Activated T-cell treated with anti-CD3 and anti-CD28 coated beads, Interleukin-2, amount 50 U/mL, for 4 hours (primary cell): ENCODE measurements at regions not wholly inside any gene's neighbourhood (a gene's known extent, or its start where the extent isn't known, plus 50 kb on each side); places are given as distances from the start of the nearest gene placed in this dataset.

Experiments
- ATAC-seq, 2 donors: fragments of 200-7000 bp; cut with Tn5 transposase; one replicate each; pipeline ENCODE4 v1.10.0; 2021
- DNase-seq: peaks from one replicate; pipeline ENCODE4 v3.0.0-alpha.2; 2020
- H3K27me3 Mint-ChIP-seq: one replicate; pipeline ENCODE4 v1.8.0; 2021; ENCODE audit warnings: low read depth, mixed read lengths
- H3K36me3 Mint-ChIP-seq: one replicate; pipeline ENCODE4 v1.8.0; 2022; ENCODE audit warnings: mixed read lengths; ENCODE audit not compliant: insufficient read depth
- H3K4me1 Mint-ChIP-seq: one replicate; pipeline ENCODE4 v1.8.0; 2021; ENCODE audit warnings: low read depth, mixed read lengths
- H3K4me3 Mint-ChIP-seq: one replicate; pipeline ENCODE4 v1.8.0; 2021; ENCODE audit warnings: mild to moderate bottlenecking, moderate library complexity, mixed read lengths
- H3K9me3 Mint-ChIP-seq: one replicate; pipeline ENCODE4 v1.8.0; 2021; ENCODE audit warnings: mixed read lengths

GRCh38 chr3:118478706-118479276 is 555.9 kb downstream of the IGSF11 start:
- H3K4me3 Mint-ChIP-seq: no peak overlapping the region
- no peak for ATAC-seq
- no peaks in the 10 kb centered on the region for H3K4me1 Mint-ChIP-seq
- H3K36me3 Mint-ChIP-seq: no peaks in the 10 kb centered on the region
- DNase-seq: no peak
- no peaks in the 10 kb centered on the region for H3K27me3 Mint-ChIP-seq
- H3K9me3 Mint-ChIP-seq: peaks cover 6% of the 10 kb centered on the region

DNA sequence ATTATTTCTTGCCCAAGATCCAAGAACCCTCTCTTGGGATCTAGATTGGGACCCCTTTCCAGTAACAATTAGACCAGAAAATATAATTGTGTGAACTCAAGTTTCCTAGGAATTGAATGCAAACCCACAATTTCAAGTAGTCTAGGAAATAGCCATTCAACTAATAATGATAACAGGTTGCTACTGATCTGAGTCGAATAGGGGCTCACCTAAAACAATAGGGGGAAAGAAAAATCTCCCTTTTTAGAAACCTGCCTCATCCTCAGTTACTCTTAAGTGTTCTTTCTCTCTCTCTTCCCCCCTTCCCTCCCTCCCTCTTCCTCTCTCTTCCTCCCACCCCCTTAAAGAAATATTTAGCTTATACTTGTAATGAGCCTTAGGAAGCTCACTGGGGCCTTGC is 555.3 kb downstream of the IGSF11 start:
- H3K27me3 Mint-ChIP-seq: no peaks in the 10 kb centered on the region
- H3K4me3 Mint-ChIP-seq: no peak overlapping the region
- no peaks in the 10 kb centered on the region for H3K4me1 Mint-ChIP-seq
- H3K9me3 Mint-ChIP-seq: peaks cover 4% of the 10 kb centered on the region
- no peak for DNase-seq
- H3K36me3 Mint-ChIP-seq: no peaks in the 10 kb centered on the region
- ATAC-seq: no peak

DNA sequence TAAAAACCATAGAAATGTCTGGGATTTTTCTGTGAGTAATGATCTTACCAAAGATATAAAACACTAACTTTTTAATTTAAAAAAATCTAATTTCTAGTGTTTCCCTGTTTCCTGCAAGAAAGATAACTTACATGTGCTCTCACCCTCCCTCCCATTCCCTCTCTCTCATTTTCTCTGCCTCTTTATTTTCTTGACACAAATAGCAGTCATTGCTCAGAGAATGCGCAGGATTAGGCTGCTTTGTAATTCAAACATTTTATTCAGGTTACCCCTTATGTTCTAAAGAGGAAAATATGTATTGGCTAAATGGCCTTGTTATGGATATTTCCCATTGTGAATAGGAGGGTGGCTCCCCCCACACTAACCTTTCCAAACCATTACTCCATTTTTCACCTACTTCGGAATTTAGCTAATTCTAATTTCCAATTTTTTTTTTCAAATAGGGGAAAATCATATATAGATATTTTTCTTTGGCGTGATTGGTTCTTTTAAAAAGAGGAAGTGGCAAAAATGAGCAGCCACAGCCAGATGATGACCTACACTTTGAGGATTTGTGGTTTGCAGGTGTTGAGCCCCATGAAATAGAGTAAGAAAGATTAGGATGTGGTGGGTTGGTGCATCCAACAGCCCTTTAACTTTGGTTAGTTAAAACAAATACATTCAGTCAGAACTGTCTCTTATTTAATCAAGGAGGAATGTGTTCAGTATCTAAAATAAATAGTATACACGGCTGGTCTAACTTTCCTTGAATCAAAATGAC is 554.4 kb downstream of the IGSF11 start:
- DNase-seq: no peak
- Mint-ChIP-seq H3K27me3 (no peaks in the 10 kb centered on the region), H3K36me3 (no peaks in the 10 kb centered on the region), H3K4me1 (no peaks in the 10 kb centered on the region), H3K4me3 (no peak overlapping the region), H3K9me3 (peaks cover 4% of the 10 kb centered on the region)
- ATAC-seq: no peak

GRCh38 chr3:118485693-118486092 is 549.0 kb downstream of the IGSF11 start:
- peaks cover 9% of the 10 kb centered on the region for H3K9me3 Mint-ChIP-seq

DNA sequence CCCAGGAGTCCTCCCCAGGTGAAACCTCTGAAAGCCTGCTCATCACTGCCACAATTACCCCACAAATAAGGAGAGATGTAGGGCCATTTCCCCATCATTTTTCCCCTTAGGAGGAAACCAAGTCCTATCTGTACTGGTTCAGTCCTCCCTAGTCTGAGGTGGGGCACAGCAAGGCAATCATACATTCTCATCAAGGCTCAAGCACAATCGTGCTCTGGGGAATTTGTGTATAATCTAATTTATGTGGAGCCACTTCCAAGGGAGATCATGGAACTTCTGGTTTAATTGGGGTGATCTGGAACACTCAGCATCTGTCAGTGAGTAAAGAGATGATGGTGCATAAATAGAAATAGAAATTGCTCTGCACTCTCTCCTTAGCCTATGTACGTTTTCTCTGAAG is 546.9 kb downstream of the IGSF11 start:
- no peak overlapping the region for H3K4me3 Mint-ChIP-seq
- H3K9me3 Mint-ChIP-seq: peaks cover 10% of the 10 kb centered on the region
- H3K27me3 Mint-ChIP-seq: no peaks in the 10 kb centered on the region
- ATAC-seq (no peak), DNase-seq (no peak)
- H3K36me3 Mint-ChIP-seq: no peaks in the 10 kb centered on the region
- H3K4me1 Mint-ChIP-seq: no peaks in the 10 kb centered on the region

More at GRCh38 chr3:118485693-118486092, 549.0 kb downstream of the IGSF11 start:
- DNase-seq (no peak), ATAC-seq (no peak)
- Mint-ChIP-seq H3K4me3 (no peak overlapping the region), H3K27me3 (no peaks in the 10 kb centered on the region), H3K4me1 (no peaks in the 10 kb centered on the region), H3K36me3 (no peaks in the 10 kb centered on the region)

GRCh38 chr3:118488732-118489131 is 545.9 kb downstream of the IGSF11 start:
- no peak overlapping the region for H3K4me3 Mint-ChIP-seq
- H3K9me3 Mint-ChIP-seq: peaks cover 10% of the 10 kb centered on the region
- no peaks in the 10 kb centered on the region for H3K36me3 Mint-ChIP-seq
- DNase-seq (no peak), ATAC-seq (no peak)
- no peaks in the 10 kb centered on the region for H3K4me1 Mint-ChIP-seq
- H3K27me3 Mint-ChIP-seq: no peaks in the 10 kb centered on the region

- Mint-ChIP-seq H3K36me3 (no peaks in the 10 kb centered on the region), H3K4me1 (no peaks in the 10 kb centered on the region), H3K4me3 (no peak overlapping the region), H3K9me3 (peaks cover 6% of the 10 kb centered on the region), H3K27me3 (no peaks in the 10 kb centered on the region)
- ATAC-seq (no peak), DNase-seq (no peak)
Measured at GRCh38 chr3:118495206-118495605, 539.4 kb downstream of the IGSF11 start.

- DNase-seq (no peak), ATAC-seq (no peak)
- Mint-ChIP-seq H3K4me1 (no peaks in the 10 kb centered on the region), H3K4me3 (no peak overlapping the region), H3K36me3 (no peaks in the 10 kb centered on the region), H3K9me3 (peaks cover 3% of the 10 kb centered on the region), H3K27me3 (no peaks in the 10 kb centered on the region)
Measured at GRCh38 chr3:118497274-118497673, 537.4 kb downstream of the IGSF11 start.

- Mint-ChIP-seq H3K4me3 (no peak overlapping the region), H3K27me3 (no peaks in the 10 kb centered on the region), H3K36me3 (no peaks in the 10 kb centered on the region), H3K9me3 (peaks cover 3% of the 10 kb centered on the region), H3K4me1 (no peaks in the 10 kb centered on the region)
- DNase-seq (no peak), ATAC-seq (no peak)
Measured at GRCh38 chr3:118501152-118501551, 533.5 kb downstream of the IGSF11 start.

GRCh38 chr3:118504906-118505305 is 529.7 kb downstream of the IGSF11 start:
- Mint-ChIP-seq H3K27me3 (no peaks in the 10 kb centered on the region), H3K4me3 (no peak overlapping the region), H3K4me1 (no peaks in the 10 kb centered on the region), H3K9me3 (no peaks in the 10 kb centered on the region), H3K36me3 (no peaks in the 10 kb centered on the region)
- DNase-seq (no peak), ATAC-seq (no peak)

DNA sequence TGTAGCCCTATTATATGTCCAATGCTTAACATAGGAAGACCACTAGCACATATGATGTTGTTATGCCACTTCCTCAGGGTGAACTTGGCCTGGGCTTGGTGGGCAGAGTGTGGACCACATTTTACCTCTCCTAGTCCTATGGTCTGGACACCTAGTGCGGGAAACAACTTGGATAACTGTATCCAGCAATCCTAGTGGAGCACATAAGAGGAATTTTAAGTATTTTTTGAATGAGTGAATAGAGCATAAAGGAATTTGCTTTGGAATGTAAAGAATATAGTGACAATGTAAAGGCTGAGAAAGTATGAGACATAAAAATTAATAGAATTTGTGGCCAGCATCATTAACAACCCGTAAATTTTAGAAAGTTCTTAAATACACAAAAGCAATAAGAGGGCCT is 528.9 kb downstream of the IGSF11 start:
- DNase-seq: no peak
- no peaks in the 10 kb centered on the region for H3K27me3 Mint-ChIP-seq
- no peak overlapping the region for H3K4me3 Mint-ChIP-seq
- H3K9me3 Mint-ChIP-seq: no peaks in the 10 kb centered on the region
- H3K4me1 Mint-ChIP-seq: no peaks in the 10 kb centered on the region
- H3K36me3 Mint-ChIP-seq: no peaks in the 10 kb centered on the region
- no peak for ATAC-seq

DNA sequence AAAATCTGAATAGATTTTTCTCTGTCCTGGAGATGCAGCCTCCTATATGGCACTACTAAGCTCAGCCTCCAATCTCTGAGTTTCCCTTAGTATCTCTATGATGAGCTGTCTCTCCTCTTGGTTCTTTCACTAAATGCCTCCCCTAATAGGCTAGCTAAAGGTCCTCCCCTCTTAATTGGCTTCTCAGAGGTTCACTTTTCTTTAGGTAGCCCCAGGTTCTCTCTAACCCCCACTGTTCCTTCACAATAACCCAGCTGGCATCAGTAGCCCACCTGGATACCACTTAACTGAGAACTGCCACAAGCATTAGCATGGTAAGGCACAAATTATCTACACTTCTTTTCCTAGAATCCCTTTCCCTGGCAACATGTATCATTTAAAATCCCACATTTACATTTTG is 523.2 kb downstream of the IGSF11 start:
- no peak for DNase-seq

GRCh38 chr3:118512301-118512700 is 522.3 kb downstream of the IGSF11 start:
- Mint-ChIP-seq H3K4me3 (no peak overlapping the region), H3K9me3 (peaks cover 3% of the 10 kb centered on the region), H3K27me3 (no peaks in the 10 kb centered on the region), H3K36me3 (no peaks in the 10 kb centered on the region), H3K4me1 (no peaks in the 10 kb centered on the region)
- ATAC-seq: no peak
- DNase-seq: no peak

More for the DNA sequence above, 523.2 kb downstream of the IGSF11 start:
- Mint-ChIP-seq H3K36me3 (no peaks in the 10 kb centered on the region), H3K27me3 (no peaks in the 10 kb centered on the region), H3K9me3 (peaks cover 3% of the 10 kb centered on the region), H3K4me1 (no peaks in the 10 kb centered on the region), H3K4me3 (no peak overlapping the region)
- no peak for ATAC-seq

GRCh38 chr3:118525077-118525476 is 509.6 kb downstream of the IGSF11 start:
- DNase-seq: no peak
- H3K9me3 Mint-ChIP-seq: peaks cover under 1% of the 10 kb centered on the region
- ATAC-seq: no peak
- no peak overlapping the region for H3K4me3 Mint-ChIP-seq
- no peaks in the 10 kb centered on the region for H3K4me1 Mint-ChIP-seq
- no peaks in the 10 kb centered on the region for H3K36me3 Mint-ChIP-seq
- H3K27me3 Mint-ChIP-seq: no peaks in the 10 kb centered on the region

- Mint-ChIP-seq H3K4me3 (no peak overlapping the region), H3K4me1 (no peaks in the 10 kb centered on the region), H3K9me3 (no peaks in the 10 kb centered on the region), H3K36me3 (no peaks in the 10 kb centered on the region), H3K27me3 (no peaks in the 10 kb centered on the region)
- no peak for ATAC-seq
- no peak for DNase-seq
Measured at GRCh38 chr3:118526758-118527513, 507.7 kb downstream of the IGSF11 start.
